H4 (cell line): ENCODE measurements at regions not wholly inside any gene's neighbourhood (a gene's known extent, or its start where the extent isn't known, plus 50 kb on each side); places are given as distances from the start of the nearest gene placed in this dataset.

Experiments
- DNase-seq: peaks from one replicate; pipeline ENCODE4 v3.0.0-alpha.2; 2015; ENCODE audit warnings: low spot score

DNA sequence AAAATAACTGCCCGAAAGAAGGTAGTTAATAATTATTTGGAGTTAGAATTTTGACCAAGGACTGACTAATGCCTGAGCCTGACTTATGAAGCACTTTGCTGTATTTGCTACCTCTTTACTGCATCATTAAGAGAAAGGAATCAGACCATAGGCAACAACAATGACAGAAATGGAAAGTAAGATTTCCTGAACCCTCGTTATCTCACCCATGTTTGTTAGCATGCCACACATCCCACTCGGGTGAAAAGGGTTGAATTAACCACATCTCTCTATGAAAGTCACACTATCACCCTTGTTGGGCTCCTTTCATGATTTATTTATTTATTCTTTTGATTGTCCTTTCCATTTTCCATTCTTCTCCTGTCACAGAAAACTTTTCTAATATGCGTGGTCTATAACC lies 59.6 kb downstream of the OLIG3 start:
- no peak for DNase-seq

DNA sequence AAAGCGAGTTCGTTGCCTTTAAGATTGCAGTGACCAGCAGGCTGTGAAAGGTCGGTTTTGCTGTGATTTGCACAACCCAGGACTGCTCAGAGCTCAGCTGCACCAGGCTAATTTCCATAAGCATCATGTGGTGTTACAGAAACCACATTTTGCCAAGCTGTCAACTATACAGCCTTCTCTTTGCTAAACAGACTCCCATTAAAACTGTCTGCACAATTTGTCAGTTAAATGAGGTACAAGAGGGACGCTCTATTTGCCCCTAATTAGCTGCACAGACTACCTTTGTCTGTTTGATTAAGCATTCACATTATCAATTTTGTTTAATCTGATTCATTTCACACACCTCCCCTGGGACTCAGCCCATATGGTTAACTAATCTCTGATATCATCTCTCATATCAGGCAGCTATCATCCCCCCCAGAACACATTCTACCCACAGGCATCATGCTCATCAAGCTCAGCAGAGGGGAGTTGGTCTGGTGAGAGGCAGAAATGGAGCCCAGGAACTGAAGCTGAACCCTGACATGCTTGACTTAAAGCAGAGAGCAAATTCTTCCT lies 62.1 kb downstream of the OLIG3 start:
- DNase-seq: no peak

GRCh38 chr6:137430954-137431353 lies 63.2 kb downstream of the OLIG3 start:
- no peak for DNase-seq

- DNase-seq: no peak
Observed at GRCh38 chr6:137427656-137428290, 66.4 kb downstream of the OLIG3 start.

GRCh38 chr6:137426007-137426689 lies 68.0 kb downstream of the OLIG3 start:
- DNase-seq: no peak

DNA sequence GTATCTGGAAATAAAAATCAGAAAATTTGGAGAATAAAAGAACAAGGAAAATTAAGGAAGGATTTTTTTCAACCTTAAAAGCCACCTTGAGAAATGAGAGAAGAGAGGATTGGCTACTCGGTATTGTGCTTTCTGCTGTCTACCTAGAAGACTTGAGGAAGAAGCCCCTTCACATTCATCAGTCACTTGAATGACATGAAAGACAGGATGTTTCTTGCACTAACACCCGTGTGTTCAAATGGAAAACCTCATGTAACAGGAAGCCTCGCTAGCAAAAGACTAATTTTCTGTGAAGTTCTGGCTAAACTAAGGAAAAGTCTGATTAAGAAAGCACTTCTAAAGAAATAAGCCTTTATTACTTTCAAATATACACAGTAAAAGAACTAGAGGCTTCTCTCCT lies 69.9 kb downstream of the OLIG3 start:
- DNase-seq: no peak

- DNase-seq: no peak
Observed at GRCh38 chr6:137423451-137424168, 70.6 kb downstream of the OLIG3 start.

GRCh38 chr6:137417396-137417795 lies 76.8 kb downstream of the OLIG3 start:
- no peak for DNase-seq

DNA sequence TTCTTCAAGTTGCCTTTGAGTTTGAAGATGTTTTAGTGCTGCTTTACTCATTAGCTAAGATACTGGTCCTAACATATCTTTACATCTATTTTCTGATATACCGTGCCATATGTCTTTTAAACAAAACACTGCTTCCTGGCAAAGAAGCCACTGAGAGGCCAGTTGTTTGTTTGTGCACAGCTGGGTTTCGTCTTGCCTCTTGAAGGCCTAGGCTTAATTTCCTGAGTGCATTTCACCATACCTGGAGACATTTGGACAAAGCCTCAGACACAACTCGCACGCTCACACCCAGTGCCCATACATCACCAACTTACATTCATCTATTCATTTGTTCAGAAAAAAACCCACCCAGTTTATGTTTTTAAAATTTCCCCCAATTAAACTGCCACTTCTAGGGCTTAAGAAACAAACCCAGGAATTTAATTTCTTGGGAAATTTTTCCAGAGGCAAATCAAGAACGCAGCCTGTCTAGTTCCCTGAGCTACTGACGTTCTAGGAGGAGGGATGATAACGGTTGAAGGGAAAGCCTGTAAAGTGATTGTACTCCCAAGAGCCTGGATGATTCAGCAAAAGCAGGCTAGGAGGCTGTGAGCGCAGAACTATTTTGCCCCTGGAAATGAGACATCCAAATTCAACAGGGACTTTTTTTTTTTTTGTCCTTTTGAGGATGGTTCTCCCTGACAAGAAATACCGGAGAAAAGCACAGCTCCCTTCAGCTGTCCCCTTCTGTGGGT lies 77.7 kb downstream of the OLIG3 start:
- DNase-seq: peak; percentile 68

- no peak for DNase-seq
Observed at GRCh38 chr6:137415834-137416190, 78.4 kb downstream of the OLIG3 start.

- peak; percentile 52 for DNase-seq
Observed at GRCh38 chr6:137415127-137415833, 78.9 kb downstream of the OLIG3 start.

GRCh38 chr6:137414599-137414998 lies 79.6 kb downstream of the OLIG3 start:
- no peak for DNase-seq

DNA sequence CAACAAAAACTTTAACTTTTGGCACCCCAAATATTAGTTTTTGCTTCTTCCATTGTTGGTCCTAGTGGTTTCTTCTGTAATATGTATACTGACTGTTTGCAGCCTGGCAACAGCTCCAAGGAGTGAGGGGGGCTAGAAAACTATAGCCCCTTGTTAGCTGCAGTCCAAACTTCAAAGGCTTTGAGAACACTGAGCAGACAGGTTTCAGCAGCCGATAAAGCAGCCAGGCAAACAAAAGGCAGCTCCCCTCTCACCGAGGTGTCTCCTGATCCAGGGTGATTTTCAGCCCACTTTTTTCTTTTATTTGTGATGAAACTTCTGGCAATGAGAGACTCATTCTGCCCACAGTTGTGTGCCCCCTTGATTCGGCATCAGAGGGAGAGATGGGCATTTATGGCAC lies 80.7 kb downstream of the OLIG3 start:
- DNase-seq: no peak

DNA sequence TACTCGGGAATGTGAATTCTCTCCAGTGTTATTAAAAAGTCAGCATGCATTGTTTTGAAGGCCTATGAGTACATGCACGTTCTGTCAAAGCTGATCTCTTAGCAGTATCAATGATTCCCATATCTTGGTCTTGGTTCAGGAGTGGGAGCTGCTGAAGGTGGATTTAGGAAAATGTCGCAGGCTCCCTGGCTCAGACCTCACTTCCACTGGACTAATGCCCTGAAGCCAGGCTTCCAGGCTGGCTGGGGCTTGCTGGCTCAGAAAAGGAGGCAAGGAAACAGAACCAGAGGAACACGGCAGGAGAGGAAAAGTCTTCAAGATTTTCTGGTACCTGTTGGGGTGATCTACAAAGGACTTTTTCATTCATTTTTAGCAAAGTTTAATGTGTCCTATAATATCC lies 81.6 kb downstream of the OLIG3 start:
- DNase-seq: no peak

DNA sequence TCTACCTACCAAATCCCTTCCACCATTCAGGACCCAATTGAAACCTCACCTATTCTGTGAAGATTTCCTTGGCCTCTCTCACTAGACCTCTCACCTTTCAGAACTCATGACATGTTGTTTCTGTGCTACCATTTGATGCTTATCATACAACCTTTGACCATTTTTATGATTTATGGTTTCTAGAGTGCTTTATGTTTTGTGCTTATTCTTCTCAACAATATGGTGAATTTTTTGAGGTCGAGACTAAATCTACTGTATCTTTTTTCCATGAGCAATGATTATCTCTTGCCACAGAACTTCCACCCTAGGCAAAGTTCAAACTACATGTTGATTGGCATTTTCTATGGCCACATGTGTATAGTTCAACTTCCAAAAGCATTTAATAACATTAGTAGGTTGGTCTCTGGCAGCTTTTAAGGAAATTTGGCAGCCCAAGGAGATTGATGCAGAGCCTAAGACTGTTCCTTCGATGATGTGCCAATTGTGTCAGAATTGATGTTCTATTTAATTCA lies 84.9 kb downstream of the OLIG3 start:
- DNase-seq: no peak

- DNase-seq: no peak
Observed at GRCh38 chr6:137407816-137408215, 86.4 kb downstream of the OLIG3 start.

DNA sequence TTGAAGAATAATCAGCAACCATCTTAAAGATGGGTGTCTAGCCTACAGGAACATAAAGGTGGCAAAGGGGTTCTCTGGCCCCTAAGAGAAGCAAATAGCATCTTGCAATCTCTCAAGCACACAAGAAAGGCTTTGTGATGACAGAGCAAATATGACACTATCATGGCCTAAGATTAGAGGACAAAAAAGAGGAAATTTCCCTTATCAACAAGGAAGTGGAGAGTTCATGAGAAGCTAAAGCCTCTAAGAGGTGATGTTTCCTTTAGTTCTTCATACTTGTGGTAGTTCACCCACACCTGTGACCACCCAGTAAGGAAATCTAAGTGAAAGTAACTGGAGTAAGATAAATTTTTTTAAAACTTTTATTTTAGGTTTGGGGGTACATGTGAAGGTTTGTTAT lies 88.4 kb downstream of the OLIG3 start:
- DNase-seq: no peak

DNA sequence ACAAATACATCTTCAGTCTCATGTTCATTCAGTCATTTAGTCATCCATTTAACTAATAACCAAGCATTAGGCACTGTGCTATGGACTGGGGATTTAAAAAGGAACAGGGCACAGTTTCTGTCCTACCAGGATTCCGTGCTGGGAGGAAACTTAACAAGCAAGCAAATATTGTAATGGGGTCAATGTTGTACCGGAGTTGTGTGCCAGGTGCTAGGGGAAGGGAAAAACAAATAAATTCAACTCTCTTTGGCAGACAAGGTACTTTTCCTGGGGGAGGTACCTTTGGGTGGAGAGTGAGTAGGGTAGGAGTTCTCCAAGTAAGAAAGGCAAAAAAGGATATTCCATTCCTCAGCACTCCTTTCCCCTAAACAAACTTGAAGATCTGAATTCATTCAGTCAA lies 90.3 kb downstream of the OLIG3 start:
- DNase-seq: no peak

- no peak for DNase-seq
Observed at GRCh38 chr6:137403443-137403842, 90.8 kb downstream of the OLIG3 start.

DNA sequence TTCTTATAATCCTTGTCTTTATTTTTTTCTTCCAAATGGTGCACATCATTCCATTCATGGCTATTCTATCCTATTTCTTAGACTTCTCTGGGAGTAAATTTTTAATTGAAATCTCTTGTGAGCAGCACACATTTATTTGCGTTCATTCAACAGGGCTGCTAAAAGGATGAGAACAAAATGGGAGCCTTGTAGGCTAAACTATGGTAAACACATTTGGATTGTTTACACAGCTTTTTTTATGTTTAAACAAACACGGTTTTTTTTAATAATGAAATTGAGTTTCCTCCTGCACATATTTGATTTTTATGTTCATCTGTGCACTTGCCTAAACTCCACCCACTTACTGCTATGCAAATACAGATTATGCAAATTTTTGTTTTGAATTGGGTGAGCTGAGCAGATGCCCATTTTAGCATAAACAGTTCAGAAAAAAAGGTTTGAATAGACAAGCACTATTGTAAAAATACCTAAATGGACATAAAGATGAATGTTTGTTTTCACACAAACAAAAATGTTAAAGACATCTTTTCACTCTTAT lies 92.0 kb downstream of the OLIG3 start:
- no peak for DNase-seq

- no peak for DNase-seq
Observed at GRCh38 chr6:137401088-137401487, 93.1 kb downstream of the OLIG3 start.
